Embryonic facial prominence (tissue), 1 donor: ENCODE measurements at regions not wholly inside any gene's neighbourhood (a gene's known extent, or its start where the extent isn't known, plus 50 kb on each side); places are given as distances from the start of the nearest gene placed in this dataset.

Source experiments
- DNase-seq: peaks from one replicate; pipeline ENCODE4 v3.0.0-alpha.2; 2016; ENCODE audit errors: extremely low spot score

DNA sequence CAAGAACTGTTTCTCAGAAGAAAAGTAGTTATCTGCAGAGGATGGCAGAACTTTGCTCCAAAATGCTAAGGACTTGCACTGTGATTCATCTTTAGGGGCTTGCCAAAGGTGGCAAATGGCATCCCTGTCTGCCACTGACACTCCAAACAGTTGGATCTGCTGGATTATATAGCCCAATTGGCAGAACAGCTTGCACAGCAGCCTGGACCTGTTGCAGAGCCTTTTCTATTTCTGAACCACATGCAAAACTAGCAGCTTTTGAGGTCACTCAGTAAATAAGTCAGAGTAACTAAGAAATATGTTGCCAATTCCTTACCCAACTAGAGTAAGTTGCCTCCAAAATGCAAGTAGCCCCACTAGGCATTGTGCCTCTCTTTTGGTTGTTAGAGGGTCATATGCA is 397.5 kb upstream of the NOVA1 start:
- no peak for DNase-seq

DNA sequence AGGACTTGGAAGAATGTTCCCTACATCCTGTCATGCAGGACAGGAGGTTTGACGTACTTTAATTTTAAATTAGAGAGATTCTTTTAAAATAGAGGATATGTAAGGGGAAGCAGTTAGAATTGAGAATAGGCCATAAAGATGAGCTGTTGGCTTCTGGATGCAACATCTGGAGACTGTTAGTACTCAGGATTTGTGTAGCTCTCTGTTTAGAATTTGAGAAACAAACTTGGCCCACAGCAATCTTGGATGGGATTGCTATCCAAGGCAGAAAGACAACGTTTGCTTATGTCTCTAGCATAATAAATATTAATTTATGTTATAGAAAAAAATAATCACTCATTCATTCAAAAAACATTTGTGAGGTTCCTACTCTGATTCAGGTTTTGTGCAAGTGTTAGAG is 398.4 kb upstream of the NOVA1 start:
- no peak for DNase-seq

DNA sequence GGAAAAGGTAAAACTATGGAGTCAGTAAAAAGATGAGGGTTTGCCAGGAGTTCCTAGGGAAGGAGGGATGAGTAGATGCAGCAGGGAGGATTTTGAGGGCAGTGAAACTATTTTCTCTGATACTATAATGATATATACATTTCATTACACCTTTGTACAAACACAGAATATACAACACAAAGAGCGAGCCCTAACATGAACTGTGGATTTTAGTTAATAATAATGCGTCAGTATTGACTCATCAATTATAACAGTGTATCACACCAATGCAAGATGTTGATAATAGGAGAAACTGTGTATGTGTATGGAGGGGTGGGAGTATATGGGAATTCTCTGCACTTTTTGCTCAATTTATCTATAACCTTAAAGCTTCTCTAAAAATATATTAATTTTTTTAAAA is 404.3 kb upstream of the NOVA1 start:
- no peak for DNase-seq

DNA sequence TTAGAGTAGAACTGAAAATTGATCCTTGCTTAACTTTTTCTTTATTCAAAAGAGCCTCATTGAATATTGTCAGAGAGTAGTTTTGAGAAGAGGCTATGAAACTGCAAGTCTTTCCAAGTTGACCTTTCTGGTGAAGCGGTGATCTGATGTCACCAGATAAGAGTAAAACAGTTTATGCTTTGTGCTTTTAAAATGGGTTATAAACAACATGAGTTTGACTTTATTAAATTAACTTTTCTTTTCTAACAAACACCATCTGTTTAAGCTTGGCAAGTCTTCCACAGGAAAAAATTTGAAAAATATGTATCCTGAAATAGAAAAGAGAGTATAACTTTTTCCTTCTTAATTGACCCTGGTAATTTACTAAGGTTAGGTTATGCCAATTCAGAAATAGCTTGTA is 408.7 kb upstream of the NOVA1 start:
- DNase-seq: no peak

DNA sequence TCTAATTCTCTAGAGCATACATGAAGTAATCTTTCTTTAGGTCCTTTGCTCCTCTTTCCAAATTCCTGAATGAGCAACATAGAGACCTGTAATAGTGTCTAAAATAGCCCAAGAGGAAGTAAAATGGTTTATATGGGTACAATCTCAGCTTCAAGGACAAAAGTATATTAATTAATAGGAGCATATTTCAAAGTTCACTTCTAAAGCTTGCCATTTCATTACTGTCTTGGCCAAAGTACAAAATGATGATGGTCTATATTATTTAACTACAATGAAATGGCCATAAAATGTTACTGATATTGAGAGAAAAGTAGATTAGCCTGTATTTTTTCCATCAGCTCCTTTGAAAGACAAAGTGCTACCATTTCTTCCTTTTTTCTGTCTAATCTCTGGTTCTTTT is 410.4 kb upstream of the NOVA1 start:
- no peak for DNase-seq

DNA sequence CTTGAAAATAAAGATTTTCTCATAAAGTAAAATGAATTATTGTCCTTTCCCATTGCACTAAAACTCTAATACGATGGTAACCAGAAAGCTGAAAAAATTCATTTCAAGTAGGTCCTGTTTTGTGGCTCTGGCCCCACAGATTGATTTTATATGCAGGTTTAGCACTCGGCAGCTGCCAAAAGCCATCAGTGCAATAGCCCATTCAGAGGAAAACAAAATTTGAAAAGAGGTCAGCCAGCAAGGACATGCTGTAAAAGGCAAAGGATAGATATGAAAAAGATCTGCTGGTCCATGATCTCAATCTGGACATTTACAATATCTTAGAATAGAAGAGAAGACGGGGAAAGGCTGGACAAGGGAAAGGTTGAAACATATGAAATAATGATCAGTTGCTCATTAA is 414.8 kb upstream of the NOVA1 start:
- no peak for DNase-seq

DNA sequence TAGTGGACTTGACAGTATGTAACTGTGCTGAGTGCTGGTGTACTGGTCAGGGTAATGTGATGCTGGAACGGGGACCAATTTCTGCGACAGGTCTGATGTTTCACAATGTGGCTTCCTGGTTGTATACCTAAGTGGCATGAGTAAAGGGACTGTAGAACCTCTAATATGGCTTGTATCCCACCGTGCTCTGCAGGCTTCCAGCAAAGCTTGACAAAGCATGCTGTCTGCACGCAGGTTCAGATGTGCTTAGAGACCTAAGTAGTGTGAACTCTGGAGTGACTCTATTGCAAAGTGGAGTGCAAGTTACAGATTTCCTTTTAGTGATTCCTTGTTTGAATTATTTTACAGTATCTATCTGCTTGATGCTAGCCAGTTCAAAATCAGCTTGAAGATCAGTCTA is 415.8 kb upstream of the NOVA1 start:
- no peak for DNase-seq

DNA sequence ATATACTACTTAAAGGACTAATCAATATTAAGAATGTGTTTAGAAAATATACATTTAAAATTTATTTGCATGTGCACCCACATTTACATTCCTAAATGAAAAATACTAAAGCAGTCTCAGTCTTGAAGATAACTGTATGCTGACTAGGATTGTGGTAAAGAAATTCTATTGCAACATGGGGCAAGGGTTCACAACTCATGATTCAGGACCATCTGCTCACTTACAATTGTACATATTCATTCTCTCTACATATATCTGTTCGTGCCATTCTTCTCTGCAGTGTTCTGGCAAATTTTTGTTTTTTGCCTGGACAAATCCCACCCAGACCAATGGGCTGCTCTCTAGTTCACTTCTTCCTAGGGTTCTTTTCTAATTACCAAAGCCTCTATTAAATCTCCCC is 417.2 kb upstream of the NOVA1 start:
- DNase-seq: no peak

DNA sequence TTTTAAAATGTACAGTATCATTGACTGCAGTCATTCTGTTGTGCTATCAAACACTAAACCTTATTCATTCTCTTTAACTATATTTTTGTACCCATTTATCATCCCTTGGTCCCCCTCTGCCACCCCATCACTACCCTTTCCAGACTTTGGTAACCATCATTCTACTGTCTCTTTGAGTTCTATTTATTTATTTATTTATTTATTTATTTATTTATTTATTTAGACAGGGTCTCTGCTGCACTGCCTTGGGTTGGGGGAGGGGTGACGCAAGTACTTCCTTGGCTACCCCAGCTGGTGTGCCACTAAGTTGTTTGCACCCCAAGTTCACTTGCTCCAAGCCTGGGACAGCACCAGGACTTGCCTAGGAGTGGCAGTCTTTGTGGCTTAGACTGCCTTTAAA is 427.8 kb upstream of the NOVA1 start:
- no peak for DNase-seq

DNA sequence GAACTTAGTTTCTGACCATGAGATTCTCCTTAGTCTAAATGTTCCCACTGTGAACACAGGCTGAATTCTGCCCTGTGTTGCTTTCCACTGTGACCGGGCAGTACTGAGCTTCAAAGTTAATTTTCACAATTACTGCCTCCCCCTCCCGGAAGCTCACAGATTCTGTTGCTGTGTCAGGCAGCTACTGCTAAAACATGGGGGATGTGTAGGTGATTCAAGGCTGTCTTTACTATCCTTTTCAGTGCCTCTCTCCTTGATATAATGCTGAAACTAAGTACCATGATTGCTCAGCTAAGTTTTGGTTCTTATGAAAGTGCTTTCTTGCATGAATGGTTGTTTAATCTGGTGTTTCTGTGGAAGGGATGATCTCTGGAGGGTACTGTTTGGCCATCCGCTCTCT is 428.3 kb upstream of the NOVA1 start:
- DNase-seq: no peak

DNA sequence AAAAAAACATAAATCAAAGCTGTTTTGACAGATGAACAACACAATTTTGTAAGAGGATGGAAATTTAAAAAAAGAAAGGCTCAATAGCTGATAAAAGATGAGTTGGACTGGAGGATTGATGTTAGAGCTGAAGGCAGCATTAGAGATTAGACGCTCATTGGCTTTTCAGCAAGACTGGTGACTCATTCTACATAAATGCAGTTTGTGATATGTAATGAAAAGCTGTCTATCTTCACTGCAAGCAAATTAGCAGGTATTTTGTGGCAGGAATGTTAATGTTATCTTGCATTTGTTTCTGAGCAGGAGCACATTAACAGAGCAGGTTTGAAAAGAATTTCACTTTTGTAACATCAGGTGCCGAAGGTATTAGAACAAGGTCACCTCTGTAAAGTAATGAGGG is 442.7 kb upstream of the NOVA1 start:
- no peak for DNase-seq

DNA sequence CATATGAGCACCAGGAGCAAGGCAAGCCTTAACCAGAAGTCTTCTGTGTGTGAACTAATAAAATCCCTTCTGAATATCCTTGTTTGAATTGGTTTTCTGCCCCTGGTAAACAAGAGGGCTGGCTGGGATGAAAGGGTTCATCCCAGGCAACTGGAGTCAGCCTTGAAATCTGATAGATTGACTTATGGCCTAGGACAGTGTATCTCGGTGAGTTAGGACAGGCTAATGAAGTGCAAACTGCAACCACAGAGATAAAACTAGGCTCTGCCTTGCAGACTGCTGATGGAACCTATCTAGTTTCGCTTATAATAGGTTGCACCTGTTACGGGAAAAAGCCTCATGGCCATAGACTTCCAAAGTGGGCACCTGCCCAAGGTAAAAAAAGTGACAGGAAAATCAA is 451.9 kb upstream of the NOVA1 start:
- no peak for DNase-seq

DNA sequence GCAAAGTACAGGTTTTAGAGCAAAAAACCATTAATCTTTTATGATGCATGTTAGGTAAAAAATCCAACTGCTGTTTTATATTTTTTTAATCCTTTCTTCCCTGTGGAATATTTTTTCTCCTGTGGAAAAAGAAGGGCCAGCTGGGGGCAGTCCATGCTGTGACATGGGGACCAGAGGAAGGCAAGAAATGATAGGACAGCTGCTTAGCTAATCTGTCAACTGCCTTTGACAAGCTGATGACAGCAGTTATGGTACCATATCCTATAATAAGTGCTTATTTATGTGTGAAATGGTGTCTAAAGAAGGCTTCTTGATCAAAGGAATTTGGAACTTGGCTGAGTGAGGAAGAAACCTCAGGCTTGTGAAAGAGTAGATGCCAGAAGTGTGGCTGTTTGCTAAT is 452.4 kb upstream of the NOVA1 start:
- DNase-seq: no peak

DNA sequence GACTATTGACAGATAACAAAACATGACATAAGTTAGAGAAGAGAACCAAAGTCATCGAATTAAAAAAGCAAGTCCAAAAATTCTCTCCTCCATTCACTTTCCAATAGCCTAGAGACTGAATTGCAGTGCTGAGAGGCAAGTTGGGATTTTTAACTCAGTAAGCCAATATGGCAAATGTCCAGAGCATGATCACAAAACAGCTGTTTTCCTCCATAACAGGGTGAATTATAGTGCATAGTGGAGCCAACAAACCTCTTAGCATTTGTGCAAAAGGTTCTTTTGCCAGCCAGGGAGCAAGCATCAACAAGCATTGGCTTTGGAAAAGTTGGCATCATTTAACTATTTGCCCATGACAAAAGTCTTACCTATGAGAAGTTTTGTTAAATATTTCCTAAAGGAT is 458.8 kb upstream of the NOVA1 start:
- no peak for DNase-seq

DNA sequence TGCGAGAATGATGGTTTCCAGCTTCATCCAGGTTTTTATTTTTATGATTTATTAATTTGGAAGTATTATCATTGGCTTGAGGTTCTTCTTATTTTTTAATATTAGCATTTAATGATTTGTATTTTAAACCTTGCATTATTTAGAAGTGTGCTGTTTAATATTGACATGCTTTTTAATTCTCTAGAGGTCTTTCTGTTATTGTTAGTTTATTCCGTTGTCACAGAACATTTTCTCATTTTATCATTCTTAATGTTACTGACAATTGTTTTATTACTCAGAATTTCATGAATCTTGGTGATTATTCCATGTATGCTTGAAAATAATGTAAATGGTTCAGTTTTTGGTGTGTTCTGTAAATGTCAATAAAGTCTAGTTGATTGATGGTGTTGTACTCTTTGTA is 463.5 kb upstream of the NOVA1 start:
- no peak for DNase-seq

DNA sequence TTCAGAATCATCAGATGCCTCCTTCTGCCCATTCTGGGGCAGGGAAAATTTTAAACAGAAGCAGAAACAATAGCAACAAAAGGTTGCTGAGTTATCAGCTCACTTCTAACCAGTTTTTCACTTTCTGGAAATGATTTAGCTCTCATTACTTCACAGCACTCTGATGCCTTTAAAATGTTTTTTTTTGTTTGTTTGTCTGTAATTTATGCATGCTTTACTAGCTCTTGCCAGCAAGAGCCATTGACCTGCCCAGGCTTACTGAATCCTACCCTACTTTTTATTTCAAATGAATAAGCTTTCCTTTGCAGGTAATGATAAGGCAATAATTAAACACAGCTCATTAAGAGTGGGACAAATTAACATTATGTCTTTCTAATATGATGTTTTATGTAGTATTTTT is 466.1 kb upstream of the NOVA1 start:
- no peak for DNase-seq

DNA sequence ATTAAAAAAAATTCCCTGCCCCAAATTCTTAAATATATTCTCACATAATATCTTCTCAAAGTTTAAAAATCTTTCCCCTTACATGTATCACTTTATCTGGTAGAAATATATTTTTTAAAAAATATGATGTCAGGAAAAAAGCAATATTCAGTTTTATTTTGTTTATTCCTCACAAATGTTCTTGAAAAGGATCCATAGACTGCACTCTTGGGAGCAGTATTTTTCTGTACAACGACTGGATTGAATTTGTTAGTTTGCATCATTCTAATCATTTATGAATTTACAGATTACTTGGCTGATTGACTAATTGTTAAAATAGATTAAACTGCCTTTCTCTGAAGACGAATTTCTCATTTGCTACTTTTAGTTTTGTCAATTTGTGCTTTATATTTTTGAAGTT is 468.1 kb upstream of the NOVA1 start:
- DNase-seq: no peak

DNA sequence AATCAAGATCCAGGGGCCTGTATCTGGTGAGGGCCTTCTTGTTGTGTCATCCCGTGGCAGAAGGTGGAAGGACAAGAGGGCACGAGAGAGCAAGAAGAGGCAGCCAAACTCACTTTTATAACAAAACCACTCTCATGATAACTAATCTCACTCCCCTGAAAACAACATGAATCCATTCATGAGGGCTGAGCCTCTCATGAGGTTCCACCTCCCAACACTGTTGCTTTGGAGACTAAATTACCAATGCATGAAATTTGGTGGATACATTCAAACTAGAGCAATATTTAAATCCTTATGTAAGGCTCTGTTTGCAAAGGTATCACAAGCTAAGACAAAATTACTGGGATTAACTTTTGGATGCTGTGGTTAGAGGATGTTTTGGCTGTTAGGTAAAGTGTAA is 470.1 kb upstream of the NOVA1 start:
- DNase-seq: no peak

DNA sequence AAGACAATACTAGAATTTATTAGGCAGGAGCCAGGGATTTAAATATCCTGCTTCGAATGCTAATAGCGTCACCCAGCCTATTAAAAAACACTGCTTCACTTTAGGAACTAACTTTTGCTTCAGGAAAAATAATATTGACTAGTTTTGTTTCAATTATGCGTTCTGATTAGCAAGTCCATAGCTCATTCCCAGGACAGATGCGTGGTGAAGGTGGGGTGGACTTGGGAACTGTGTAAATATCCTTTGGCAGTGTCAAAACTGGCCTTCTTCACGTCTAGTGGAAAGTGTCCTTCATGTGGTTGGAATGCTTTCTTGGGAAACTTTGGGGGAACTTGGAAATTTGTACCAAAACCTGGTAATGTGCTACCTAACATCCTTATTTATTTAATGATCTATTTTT is 474.8 kb upstream of the NOVA1 start:
- no peak for DNase-seq

DNA sequence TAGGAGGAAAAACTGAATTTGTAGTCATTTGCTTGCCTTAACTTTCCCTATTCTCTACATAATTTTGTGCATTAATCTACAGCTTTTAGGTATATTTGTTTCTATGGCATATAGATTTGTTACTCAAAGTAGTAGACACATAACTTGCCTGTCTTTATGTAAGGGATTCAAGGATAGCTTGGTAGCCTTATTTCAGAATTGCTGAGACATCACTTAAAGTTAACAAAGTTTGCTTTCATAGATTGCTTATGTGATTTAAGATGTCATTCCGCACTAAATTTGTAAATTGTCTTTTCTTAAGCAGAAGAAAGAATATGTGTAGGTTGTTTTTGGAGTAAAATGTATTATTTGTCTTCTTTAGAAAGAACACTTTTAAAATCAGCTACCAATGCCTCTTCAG is 477.7 kb upstream of the NOVA1 start:
- no peak for DNase-seq

DNA sequence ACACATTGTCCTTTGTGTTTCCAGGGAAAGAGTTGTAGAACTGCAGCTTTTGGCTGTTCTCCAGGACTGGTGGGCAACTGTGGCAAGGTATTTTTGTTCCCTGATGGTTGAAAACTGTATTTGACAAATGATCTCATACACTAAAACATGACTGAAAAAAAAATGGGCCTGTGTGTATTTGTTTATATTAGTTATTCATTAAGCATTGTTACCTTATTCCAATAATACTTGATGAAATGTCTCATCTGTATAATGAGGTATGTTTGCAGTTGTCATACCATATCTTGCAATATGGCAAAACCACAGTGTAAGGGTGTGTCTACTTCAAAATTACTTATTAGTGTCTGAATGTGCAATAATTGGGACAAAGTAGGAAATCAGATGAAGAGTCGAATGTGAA is 479.4 kb upstream of the NOVA1 start:
- no peak for DNase-seq

DNA sequence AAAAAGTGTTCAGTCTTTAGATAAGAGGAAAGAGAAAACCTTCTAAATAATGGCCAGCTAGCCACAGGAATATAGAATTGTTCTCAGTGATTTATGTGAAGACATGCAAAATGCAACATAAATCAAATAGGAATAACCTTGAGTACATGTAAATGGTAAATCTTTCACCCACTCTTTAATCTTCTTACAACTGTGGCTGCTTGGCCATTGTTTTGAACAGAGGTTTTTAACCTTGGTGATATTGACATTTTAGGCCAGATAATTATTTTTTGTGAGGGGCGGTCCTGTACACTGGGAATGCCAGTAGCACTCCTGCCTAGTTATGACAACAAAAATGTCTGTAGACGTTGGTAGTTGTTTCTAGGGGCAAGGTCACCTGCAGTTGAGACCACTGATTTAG is 479.9 kb upstream of the NOVA1 start:
- no peak for DNase-seq

DNA sequence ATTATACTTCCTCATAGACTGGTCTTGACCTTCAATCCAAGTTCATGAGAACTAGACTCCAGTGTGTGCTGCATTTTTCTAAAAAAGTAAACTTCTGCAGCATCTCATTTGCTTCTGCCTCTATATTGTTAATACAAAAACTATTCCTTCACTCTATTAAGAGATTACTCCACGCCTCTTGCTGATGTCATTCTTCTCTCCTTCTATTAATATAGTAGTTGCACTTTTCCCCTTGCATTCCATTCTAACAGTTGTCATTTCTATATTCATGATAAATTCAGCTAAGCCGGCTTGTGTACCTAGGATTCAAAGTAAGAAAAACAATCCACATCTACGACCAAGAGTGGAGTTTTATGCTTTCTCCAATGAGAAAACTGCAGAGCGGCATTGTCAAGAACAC is 480.4 kb upstream of the NOVA1 start:
- DNase-seq: no peak

DNA sequence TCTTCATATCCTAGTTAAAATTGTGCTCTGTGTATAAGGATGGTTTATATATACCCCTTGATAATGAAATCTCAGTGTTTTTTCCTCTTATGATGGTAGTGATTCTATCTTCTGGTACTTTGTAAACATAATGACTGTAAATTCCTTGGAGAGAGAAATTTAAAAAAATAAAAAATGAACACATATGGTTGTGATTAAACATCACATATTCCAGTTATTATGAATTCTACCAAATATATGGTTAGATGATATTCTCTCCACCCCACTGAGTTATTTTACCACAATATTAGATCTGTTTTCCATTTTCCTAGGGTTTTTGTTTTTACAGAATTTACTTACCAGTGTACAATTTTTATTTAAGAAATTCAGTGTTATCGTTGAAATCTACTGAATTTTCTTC is 481.9 kb upstream of the NOVA1 start:
- no peak for DNase-seq

DNA sequence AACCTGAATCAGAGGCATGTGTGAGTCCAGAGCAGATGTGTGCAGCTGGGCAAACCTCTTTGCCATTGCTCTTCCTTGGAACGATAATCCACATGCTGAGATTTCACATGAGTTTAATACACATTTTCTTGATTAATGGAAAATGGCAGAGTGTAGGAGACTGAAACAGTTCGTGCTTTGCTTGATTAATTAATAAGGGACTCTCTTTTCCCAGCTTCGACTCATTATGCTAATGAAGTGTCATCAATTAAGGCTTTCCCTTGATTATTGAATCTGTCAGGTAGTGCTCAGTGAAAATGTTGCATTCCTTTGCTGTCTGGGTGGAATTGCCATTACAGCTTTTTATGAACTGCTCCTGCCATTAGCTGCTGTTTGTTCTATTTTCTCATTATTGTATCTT is 487.7 kb upstream of the NOVA1 start:
- DNase-seq: no peak
